NT2/D1 (cell line): ENCODE measurements at regions not wholly inside any gene's neighbourhood (a gene's known extent, or its start where the extent isn't known, plus 50 kb on each side); places are given as distances from the start of the nearest gene placed in this dataset.

ENCODE experiments used
- SUZ12 ChIP-seq: IDR thresholded peaks from 2 replicates; pipeline ENCODE4 v1.6.1; 2011; ENCODE audit not compliant: insufficient read length, insufficient read depth; ENCODE audit errors: extremely low read depth
- YY1 ChIP-seq: IDR thresholded peaks from 2 replicates; pipeline ENCODE4 v1.6.1; 2011; ENCODE audit not compliant: insufficient read length, insufficient read depth
- ZNF274 ChIP-seq: IDR thresholded peaks from 2 replicates; pipeline ENCODE4 v1.6.1; 2011; ENCODE audit warnings: mild to moderate bottlenecking, low read depth, low read length

- TF ChIP-seq ZNF274 = no peak
- no peak for TF ChIP-seq SUZ12
- TF ChIP-seq YY1 = no peak
These were observed 59.8 kb upstream of the NLK start for GRCh38 chr17:27982688-27983087.
